ENCODE measurements at regions not wholly inside any gene's neighbourhood (a gene's known extent, or its start where the extent isn't known, plus 50 kb on each side); places are given as distances from the start of the nearest gene placed in this dataset.

- H3K79me2 ChIP-seq (replicated peaks; ENCODE audit: insufficient read depth): no peaks in the 10 kb centered on the region
- peaks cover 17% of the 10 kb centered on the region for H3K9me3 Mint-ChIP-seq
- no peak for TF ChIP-seq REST (IDR thresholded peaks at IDR 0.05; ENCODE audit: unreplicated experiment)
- TF ChIP-seq, protein P1, sequence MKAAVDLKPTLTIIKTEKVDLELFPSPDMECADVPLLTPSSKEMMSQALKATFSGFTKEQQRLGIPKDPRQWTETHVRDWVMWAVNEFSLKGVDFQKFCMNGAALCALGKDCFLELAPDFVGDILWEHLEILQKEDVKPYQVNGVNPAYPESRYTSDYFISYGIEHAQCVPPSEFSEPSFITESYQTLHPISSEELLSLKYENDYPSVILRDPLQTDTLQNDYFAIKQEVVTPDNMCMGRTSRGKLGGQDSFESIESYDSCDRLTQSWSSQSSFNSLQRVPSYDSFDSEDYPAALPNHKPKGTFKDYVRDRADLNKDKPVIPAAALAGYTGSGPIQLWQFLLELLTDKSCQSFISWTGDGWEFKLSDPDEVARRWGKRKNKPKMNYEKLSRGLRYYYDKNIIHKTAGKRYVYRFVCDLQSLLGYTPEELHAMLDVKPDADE (IDR thresholded peaks at IDR 0.05): no peak
- TF ChIP-seq, protein P2, sequence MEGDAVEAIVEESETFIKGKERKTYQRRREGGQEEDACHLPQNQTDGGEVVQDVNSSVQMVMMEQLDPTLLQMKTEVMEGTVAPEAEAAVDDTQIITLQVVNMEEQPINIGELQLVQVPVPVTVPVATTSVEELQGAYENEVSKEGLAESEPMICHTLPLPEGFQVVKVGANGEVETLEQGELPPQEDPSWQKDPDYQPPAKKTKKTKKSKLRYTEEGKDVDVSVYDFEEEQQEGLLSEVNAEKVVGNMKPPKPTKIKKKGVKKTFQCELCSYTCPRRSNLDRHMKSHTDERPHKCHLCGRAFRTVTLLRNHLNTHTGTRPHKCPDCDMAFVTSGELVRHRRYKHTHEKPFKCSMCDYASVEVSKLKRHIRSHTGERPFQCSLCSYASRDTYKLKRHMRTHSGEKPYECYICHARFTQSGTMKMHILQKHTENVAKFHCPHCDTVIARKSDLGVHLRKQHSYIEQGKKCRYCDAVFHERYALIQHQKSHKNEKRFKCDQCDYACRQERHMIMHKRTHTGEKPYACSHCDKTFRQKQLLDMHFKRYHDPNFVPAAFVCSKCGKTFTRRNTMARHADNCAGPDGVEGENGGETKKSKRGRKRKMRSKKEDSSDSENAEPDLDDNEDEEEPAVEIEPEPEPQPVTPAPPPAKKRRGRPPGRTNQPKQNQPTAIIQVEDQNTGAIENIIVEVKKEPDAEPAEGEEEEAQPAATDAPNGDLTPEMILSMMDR (conservative IDR thresholded peaks at IDR 0.05; ENCODE audit: low read depth in 2 of 2): peak; percentile 37 to 46
- no peak for TF ChIP-seq STAT1 (IDR thresholded peaks at IDR 0.05; ENCODE audit: unreplicated experiment)
- no peak for TF ChIP-seq EZH2phosphoT487 (IDR thresholded peaks at IDR 0.05; ENCODE audit: unreplicated experiment)
- no peak for TF ChIP-seq ZNF462 (CRISPR knock-in tag; IDR thresholded peaks at IDR 0.05)
- no peak for TF ChIP-seq ZNF331 (CRISPR knock-in tag; IDR thresholded peaks at IDR 0.05; ENCODE audit: low read depth)
- H3K27ac Mint-ChIP-seq: no peak overlapping the region
- no peak overlapping the region for H3K4me2 ChIP-seq
- no peaks in the 10 kb centered on the region for H3K9me2 ChIP-seq (ENCODE audit: insufficient read depth)
- H3K4me3 ChIP-seq: no peak overlapping the region
- no peaks in the 10 kb centered on the region for H3K4me1 ChIP-seq (ENCODE audit: insufficient read depth)
- H2AFZ ChIP-seq: no peak overlapping the region
- no peak overlapping the region for H3K27ac ChIP-seq (ENCODE audit: low read depth)
- H4K20me1 ChIP-seq (replicated peaks; ENCODE audit: insufficient read depth): no peaks in the 10 kb centered on the region
- DNase-seq (ENCODE audit: low spot score) (peak; percentile 27), ATAC-seq (no peak)
- no peaks in the 10 kb centered on the region for H3K4me1 Mint-ChIP-seq
- H3K36me3 Mint-ChIP-seq (ENCODE audit: low read depth): peaks cover 8% of the 10 kb centered on the region; the same call in 2 of the 3 replicates
- H3K27me3 ChIP-seq (ENCODE audit: insufficient read depth): no peaks in the 10 kb centered on the region
- no peaks in the 10 kb centered on the region for H3F3A ChIP-seq (replicated peaks; ENCODE audit: low read depth)
- H3K27me3 Mint-ChIP-seq (ENCODE audit: insufficient read depth, low read depth, poor library complexity): no peaks in the 10 kb centered on the region
- no peak overlapping the region for H3K4me3 Mint-ChIP-seq
- no peaks in the 10 kb centered on the region for H3K36me3 ChIP-seq (ENCODE audit: insufficient read depth)
Observed at GRCh38 chr13:103510007-103510535, 443.9 kb upstream of the SLC10A2 start.

Measured in GM23338 (cell line).